GM21360 (cell line): ENCODE measurements at regions not wholly inside any gene's neighbourhood (a gene's known extent, or its start where the extent isn't known, plus 50 kb on each side); places are given as distances from the start of the nearest gene placed in this dataset.
"Not testable (repeated sequence)": the region's sequence is repeated elsewhere in the genome, so short reads cannot be mapped to it uniquely, and the experiment has no call there.

ENCODE experiments used
- ATAC-seq: cut with Tn5 transposase; IDR thresholded peaks from one replicate; pipeline ENCODE4 v1.9.1; 2021; ENCODE audit warnings: mild to moderate bottlenecking, moderate library complexity; ENCODE audit not compliant: unreplicated experiment

GRCh38 chr12:38016602-38017001, 300.0 kb upstream of the ALG10B start:
- no peak for ATAC-seq

GRCh38 chr12:38025916-38026315, 290.7 kb upstream of the ALG10B start:
- no peak for ATAC-seq

GRCh38 chr12:38053113-38053512, 263.5 kb upstream of the ALG10B start:
- no peak for ATAC-seq

- ATAC-seq: no peak
Measured at GRCh38 chr12:38053655-38054464, 262.7 kb upstream of the ALG10B start.

GRCh38 chr12:38056701-38057689, 259.6 kb upstream of the ALG10B start:
- no peak for ATAC-seq

- no peak for ATAC-seq
Measured at GRCh38 chr12:38099686-38100085, 216.9 kb upstream of the ALG10B start.

GRCh38 chr12:38101753-38102152, 214.8 kb upstream of the ALG10B start:
- no peak for ATAC-seq

- no peak for ATAC-seq
Measured at GRCh38 chr12:38102197-38102596, 214.4 kb upstream of the ALG10B start.

- no peak for ATAC-seq
Measured at GRCh38 chr12:38110026-38110699, 206.4 kb upstream of the ALG10B start.

GRCh38 chr12:38113991-38114390, 202.6 kb upstream of the ALG10B start:
- ATAC-seq: no peak

- no peak for ATAC-seq
Measured at GRCh38 chr12:38116968-38117367, 199.6 kb upstream of the ALG10B start.

GRCh38 chr12:38118632-38119031, 197.9 kb upstream of the ALG10B start:
- ATAC-seq: no peak

GRCh38 chr12:38120438-38120837, 196.1 kb upstream of the ALG10B start:
- ATAC-seq: no peak

GRCh38 chr12:38123028-38123427, 193.5 kb upstream of the ALG10B start:
- ATAC-seq: not testable (repeated sequence)

- ATAC-seq: no peak
Measured at GRCh38 chr12:38123566-38124246, 192.9 kb upstream of the ALG10B start.

GRCh38 chr12:38124247-38125012, 192.1 kb upstream of the ALG10B start:
- no peak for ATAC-seq

GRCh38 chr12:38132139-38132538, 184.4 kb upstream of the ALG10B start:
- no peak for ATAC-seq

GRCh38 chr12:38137287-38137686, 179.3 kb upstream of the ALG10B start:
- no peak for ATAC-seq

GRCh38 chr12:38137716-38138115, 178.9 kb upstream of the ALG10B start:
- ATAC-seq: no peak
